GM12873 (cell line): ENCODE measurements at regions not wholly inside any gene's neighbourhood (a gene's known extent, or its start where the extent isn't known, plus 50 kb on each side); places are given as distances from the start of the nearest gene placed in this dataset.

Source experiments
- CTCF ChIP-seq: IDR thresholded peaks from 2 replicates; pipeline ENCODE4 v1.5.1; 2012; ENCODE audit warnings: low read depth, mild to moderate bottlenecking, moderate library complexity, low read length, control low read depth; ENCODE audit not compliant: insufficient read depth; ENCODE audit errors: missing control alignments

- TF ChIP-seq CTCF = no peak
These were observed 181.6 kb upstream of the IRX6 start for GRCh38 chr16:55142405-55142804.

- TF ChIP-seq CTCF = no peak
These were observed 179.4 kb upstream of the IRX6 start for GRCh38 chr16:55144651-55145050.

- TF ChIP-seq CTCF = no peak
These were observed 178.0 kb upstream of the IRX6 start for GRCh38 chr16:55145771-55146603.

GRCh38 chr16:55146966-55147365 is 177.0 kb upstream of the IRX6 start:
- no peak for TF ChIP-seq CTCF

GRCh38 chr16:55147396-55147795 is 176.6 kb upstream of the IRX6 start:
- no peak for TF ChIP-seq CTCF

- TF ChIP-seq CTCF = no peak
These were observed 174.4 kb upstream of the IRX6 start for GRCh38 chr16:55149622-55150021.

- TF ChIP-seq CTCF = no peak
These were observed 172.3 kb upstream of the IRX6 start for GRCh38 chr16:55151561-55152305.
